ENCODE measurements at regions not wholly inside any gene's neighbourhood (a gene's known extent, or its start where the extent isn't known, plus 50 kb on each side); places are given as distances from the start of the nearest gene placed in this dataset.

DNA sequence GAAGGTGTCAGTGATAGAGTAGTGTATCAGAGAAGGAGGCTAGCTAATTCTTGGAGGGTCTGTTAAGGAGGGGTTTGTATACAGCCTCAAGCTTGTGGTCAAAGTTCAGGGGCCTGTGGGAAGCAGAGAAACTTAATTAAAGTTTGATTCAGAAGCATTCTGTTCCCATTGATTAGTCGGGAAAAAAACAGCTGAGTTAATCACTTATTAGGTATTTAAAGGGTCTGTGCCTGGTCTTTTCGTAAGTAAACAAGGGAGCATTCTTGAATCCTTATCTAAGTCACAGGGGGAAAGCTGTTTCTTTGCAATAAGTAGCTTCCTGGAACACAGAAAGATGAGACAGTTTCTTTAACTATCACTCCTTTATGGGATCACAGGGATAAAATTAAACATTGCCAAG, 492.1 kb downstream of the PCDH10 start:
- peaks cover 0 to under 1% (median 0%) of the 10 kb centered on the region in 12 donors for H3K9me3 ChIP-seq
- intact Hi-C loops (cut with DNase I): no loop called here
- TF ChIP-seq CTCF (IDR thresholded peaks at IDR 0.05) (no peak), POLR2A (IDR thresholded peaks at IDR 0.05) (no peak)
- no peak overlapping the region for H3K4me3 ChIP-seq
- no peaks in the 10 kb centered on the region for H3K27me3 ChIP-seq
- 29 to 31% (median 30%) methylated on average over 2 of the region's 2 CpGs for WGBS, 4 donors
- no peak for DNase-seq
- H3K27ac ChIP-seq: no peak overlapping the region
- ATAC-seq: no peak
- H3K36me3 ChIP-seq: no peaks in the 10 kb centered on the region
- H3K4me1 ChIP-seq: no peaks in the 10 kb centered on the region

DNA sequence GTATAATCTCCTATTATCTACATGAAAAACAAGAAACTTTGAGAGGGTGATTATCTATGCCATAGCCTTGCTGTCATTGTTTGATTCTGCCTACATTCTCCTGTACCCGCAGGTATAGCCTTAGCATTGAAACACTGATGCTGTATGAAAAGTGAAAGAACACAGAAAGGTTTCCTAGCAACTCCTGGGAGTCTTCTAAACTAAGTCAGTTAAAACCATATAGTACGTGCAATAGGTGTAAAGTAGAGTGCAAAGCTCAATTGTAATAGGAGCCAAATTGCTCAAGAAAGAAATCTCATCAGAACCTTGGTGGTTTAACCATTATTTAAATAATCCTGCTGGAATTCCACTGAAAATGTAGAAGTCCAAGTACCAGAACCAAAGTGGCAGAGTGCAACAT, 489.7 kb downstream of the PCDH10 start:
- H3K4me1 ChIP-seq: no peaks in the 10 kb centered on the region
- intact Hi-C loops (cut with DNase I): no loop called here
- no peak overlapping the region for H3K4me3 ChIP-seq
- peaks cover 0 to 9% (median 0%) of the 10 kb centered on the region in 12 donors for H3K9me3 ChIP-seq
- no peak overlapping the region for H3K27ac ChIP-seq
- ATAC-seq: no peak
- no peak for TF ChIP-seq POLR2A (IDR thresholded peaks at IDR 0.05)
- TF ChIP-seq CTCF (IDR thresholded peaks at IDR 0.05): no peak
- 75 to 78% (median 78%) methylated on average over 2 of the region's 2 CpGs for WGBS, 4 donors
- no peak for DNase-seq
- no peaks in the 10 kb centered on the region for H3K36me3 ChIP-seq
- no peaks in the 10 kb centered on the region for H3K27me3 ChIP-seq

DNA sequence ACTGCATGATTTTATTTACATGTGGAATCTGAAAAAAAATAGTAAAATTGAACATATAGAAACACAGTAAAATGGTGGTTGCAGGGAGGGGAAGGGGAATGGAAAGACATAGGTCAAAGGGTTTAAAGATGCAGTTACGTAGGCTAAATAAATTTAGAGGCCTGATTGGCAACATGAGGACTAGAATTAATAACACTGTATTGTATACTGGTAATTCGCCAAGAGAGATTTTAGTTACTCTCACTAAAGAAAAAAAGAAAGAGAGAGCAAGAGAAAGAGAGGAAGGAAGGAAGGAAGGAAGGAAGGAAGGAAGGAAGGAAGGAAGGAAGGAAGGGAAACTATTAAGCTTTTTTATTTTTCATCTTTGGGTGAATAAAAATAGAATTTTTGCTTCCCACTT, 488.1 kb downstream of the PCDH10 start:
- WGBS, 4 donors: 86 to 93% (median 86%) methylated on average over 2 of the region's 2 CpGs
- DNase-seq (no peak), ATAC-seq (no peak)
- Histone ChIP-seq H3K9me3 (peaks cover 0 to 9% (median 0%) of the 10 kb centered on the region in 12 donors), H3K4me3 (no peak overlapping the region), H3K27ac (no peak overlapping the region), H3K4me1 (no peaks in the 10 kb centered on the region), H3K36me3 (no peaks in the 10 kb centered on the region), H3K27me3 (no peaks in the 10 kb centered on the region)
- intact Hi-C loops (cut with DNase I): no loop called here
- TF ChIP-seq CTCF (IDR thresholded peaks at IDR 0.05) (no peak), POLR2A (IDR thresholded peaks at IDR 0.05) (no peak)

GRCh38 chr4:133624744-133625143, 475.6 kb downstream of the PCDH10 start:
- H3K36me3 ChIP-seq: no peaks in the 10 kb centered on the region
- H3K4me1 ChIP-seq: peaks cover 0 to 5% (median 0%) of the 10 kb centered on the region in 12 donors
- DNase-seq (no peak), ATAC-seq (no peak)
- H3K27ac ChIP-seq: no peak overlapping the region
- no peak for TF ChIP-seq POLR2A (IDR thresholded peaks at IDR 0.05)
- no peak overlapping the region for H3K4me3 ChIP-seq
- 22 to 37% (median 28%) methylated on average over 3 of the region's 3 CpGs for WGBS, 4 donors
- intact Hi-C loops (cut with DNase I): no loop called here
- H3K27me3 ChIP-seq: no peaks in the 10 kb centered on the region
- H3K9me3 ChIP-seq: no peaks in the 10 kb centered on the region

DNA sequence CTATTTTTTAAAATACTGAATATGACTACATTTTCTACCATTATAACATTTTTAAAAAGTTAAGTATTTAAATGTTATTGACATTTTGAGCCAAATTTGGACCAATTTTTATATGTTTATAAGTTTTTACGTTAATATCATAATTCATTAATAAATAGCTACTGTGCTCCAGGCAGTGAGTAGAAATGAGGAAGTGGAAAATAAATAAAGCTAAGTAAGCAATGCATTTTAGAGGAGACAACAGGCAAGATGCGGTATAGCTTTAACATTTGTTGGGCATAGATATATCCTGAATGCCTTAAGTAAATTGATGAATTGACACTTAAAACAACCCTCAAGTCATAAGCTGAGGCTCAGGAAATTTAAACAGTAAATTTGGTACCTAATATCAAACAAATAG, 474.8 kb downstream of the PCDH10 start:
- DNase-seq (no peak), ATAC-seq (no peak)
- TF ChIP-seq CTCF (IDR thresholded peaks at IDR 0.05) (no peak), POLR2A (IDR thresholded peaks at IDR 0.05) (no peak)
- no peaks in the 10 kb centered on the region for H3K27me3 ChIP-seq
- intact Hi-C loops (cut with DNase I): no loop called here
- 92 to 94% (median 93%) methylated on average over 2 of the region's 2 CpGs for WGBS, 4 donors
- H3K4me1 ChIP-seq: peaks cover 0 to 10% (median 0%) of the 10 kb centered on the region in 12 donors
- no peak overlapping the region for H3K4me3 ChIP-seq
- no peak overlapping the region for H3K27ac ChIP-seq
- H3K9me3 ChIP-seq: no peaks in the 10 kb centered on the region
- no peaks in the 10 kb centered on the region for H3K36me3 ChIP-seq
